GM10266 (cell line): ENCODE measurements at regions not wholly inside any gene's neighbourhood (a gene's known extent, or its start where the extent isn't known, plus 50 kb on each side); places are given as distances from the start of the nearest gene placed in this dataset.
A peak's percentile ranks its signal among the peaks of the same experiment; 100 is the strongest.
"Not testable (repeated sequence)": the region's sequence is repeated elsewhere in the genome, so short reads cannot be mapped to it uniquely, and the experiment has no call there.

ENCODE experiments used
- DNase-seq: peaks from one replicate; pipeline ENCODE4 v3.0.0; 2012; ENCODE audit errors: extremely low spot score
- CTCF ChIP-seq: IDR thresholded peaks from 2 replicates; pipeline ENCODE4 v1.5.1; 2012; ENCODE audit warnings: mild to moderate bottlenecking, low read depth; ENCODE audit not compliant: control insufficient read depth, insufficient read depth; ENCODE audit errors: missing control alignments

GRCh38 chr10:108966411-108966810 lies 956.9 kb downstream of the XPNPEP1 start:
- DNase-seq = no peak
- TF ChIP-seq CTCF = no peak

- no peak for DNase-seq
- no peak for TF ChIP-seq CTCF
These were observed 957.3 kb downstream of the XPNPEP1 start for GRCh38 chr10:108966005-108966404.

GRCh38 chr10:108962172-108962571 lies 961.1 kb downstream of the XPNPEP1 start:
- DNase-seq = no peak
- TF ChIP-seq CTCF = no peak

GRCh38 chr10:108957681-108958080 lies 965.6 kb downstream of the XPNPEP1 start:
- no peak for DNase-seq
- TF ChIP-seq CTCF = no peak

GRCh38 chr10:108956149-108956548 lies 967.2 kb downstream of the XPNPEP1 start:
- DNase-seq = no peak
- TF ChIP-seq CTCF = no peak

GRCh38 chr10:108920029-108920428 lies 1003.3 kb downstream of the XPNPEP1 start:
- DNase-seq = not testable (repeated sequence)

GRCh38 chr10:108913300-108913699 lies 1010.0 kb downstream of the XPNPEP1 start:
- DNase-seq = no peak
- TF ChIP-seq CTCF = no peak

- DNase-seq = peak; percentile 19
- peak; percentile 39 for TF ChIP-seq CTCF
These were observed 1011.3 kb downstream of the XPNPEP1 start for GRCh38 chr10:108911814-108912541.
